HUES64 (cell line): ENCODE measurements at regions not wholly inside any gene's neighbourhood (a gene's known extent, or its start where the extent isn't known, plus 50 kb on each side); places are given as distances from the start of the nearest gene placed in this dataset.
A peak's percentile ranks its signal among the peaks of the same experiment; 100 is the strongest.

Source experiments
- H3K27ac ChIP-seq: 2 replicates; pipeline ENCODE4 v1.7.0; 2013; ENCODE audit warnings: low read depth, low read length, inconsistent platforms
- H3K27me3 ChIP-seq: 2 replicates; pipeline ENCODE4 v1.6.1; 2013; ENCODE audit warnings: mild to moderate bottlenecking, low read length; ENCODE audit not compliant: insufficient read depth
- H3K36me3 ChIP-seq: 2 replicates; pipeline ENCODE4 v1.6.1; 2013; ENCODE audit warnings: mild to moderate bottlenecking, low read length; ENCODE audit not compliant: insufficient read depth
- H3K4me1 ChIP-seq: 2 replicates; pipeline ENCODE4 v1.6.1; 2013; ENCODE audit warnings: mild to moderate bottlenecking, low read length, moderate library complexity; ENCODE audit not compliant: insufficient read depth
- H3K4me3 ChIP-seq: 2 replicates; pipeline ENCODE4 v1.5.1; 2013; ENCODE audit warnings: mild to moderate bottlenecking, low read length, moderate library complexity
- H3K9ac ChIP-seq: 2 replicates; pipeline ENCODE4 v1.6.1; 2013; ENCODE audit warnings: mild to moderate bottlenecking, low read depth, low read length
- H3K9me3 ChIP-seq: 2 replicates; pipeline ENCODE4 v1.6.1; 2013; ENCODE audit warnings: low read depth, low read length; ENCODE audit not compliant: insufficient read depth
- WGBS: fragments of 150-250, 120-280 bp; methylation state at CpG from one replicate; pipeline ENCODE4 v1.1.7; 2013; ENCODE audit warnings: missing lambda C conversion rate; 5-methylcytosine and 5-hydroxymethylcytosine counted together

DNA sequence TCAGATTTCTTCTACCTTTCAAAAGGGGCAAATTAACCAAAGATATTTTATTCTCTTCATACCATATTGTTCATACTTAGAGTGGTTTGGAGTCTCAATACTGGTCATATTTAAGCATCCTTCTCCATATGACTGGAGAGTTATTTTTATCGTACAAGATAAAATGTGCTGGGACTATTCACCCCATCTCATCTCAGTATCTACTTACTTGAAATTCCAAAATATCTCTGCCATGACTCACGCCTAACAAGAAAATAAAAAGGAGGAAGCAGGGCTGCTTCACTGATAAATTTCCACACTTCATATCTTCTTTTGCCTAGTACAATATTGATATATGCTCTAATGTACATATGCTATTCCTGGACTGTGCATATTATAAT lies 277.9 kb upstream of the CDH9 start:
- no peak overlapping the region; the same call in 1 of the 2 replicates for H3K4me3 ChIP-seq
- no peaks in the 10 kb centered on the region for H3K27me3 ChIP-seq
- 91% methylated on average over 2 of the region's 2 CpGs for WGBS
- no peaks in the 10 kb centered on the region for H3K36me3 ChIP-seq
- H3K9me3 ChIP-seq = no peaks in the 10 kb centered on the region
- H3K9ac ChIP-seq = no peak overlapping the region
- H3K4me1 ChIP-seq = peaks cover 49% of the 10 kb centered on the region
- H3K27ac ChIP-seq = peak overlapping the region; percentile 7; the same call in 1 of the 2 replicates

DNA sequence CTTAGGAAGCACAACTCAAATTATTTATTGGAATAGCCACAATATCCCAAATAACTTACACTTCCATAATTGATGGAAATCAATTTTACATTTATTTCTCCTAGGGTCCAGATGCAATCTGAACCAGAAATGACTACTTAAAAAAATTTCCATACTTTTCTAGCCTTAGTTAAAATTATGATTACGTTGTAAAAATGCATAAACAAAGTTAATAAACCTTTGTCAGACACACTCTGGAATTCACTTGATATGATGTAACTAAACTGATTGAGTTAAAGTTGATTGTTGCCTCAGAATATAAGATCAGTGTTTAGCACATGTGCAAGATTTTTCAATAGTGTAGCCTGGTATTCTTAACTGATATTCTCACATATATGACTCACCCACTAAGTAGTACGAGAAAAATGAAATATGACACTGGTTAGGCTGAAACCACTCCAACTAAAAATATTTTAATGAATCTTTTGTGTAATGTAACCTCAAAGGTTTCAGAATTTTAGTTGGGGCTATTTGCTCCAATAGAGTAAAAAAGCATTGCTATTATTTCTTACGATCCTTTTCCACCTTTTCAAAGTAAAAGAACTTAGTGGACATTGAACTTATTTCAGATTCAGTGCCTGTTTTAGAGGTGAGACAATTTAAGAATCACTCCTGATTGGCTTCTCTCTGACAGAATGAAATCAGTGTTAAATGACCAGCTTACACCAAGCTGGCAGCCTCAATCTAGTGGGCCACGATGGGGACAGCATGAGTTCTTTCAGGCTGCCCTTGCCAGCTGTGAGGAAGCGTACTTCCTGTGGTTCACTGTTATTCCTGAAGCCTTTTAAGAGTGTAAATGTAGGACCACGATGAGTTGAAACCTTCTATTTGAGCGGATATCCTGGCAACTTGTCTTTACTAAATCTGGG lies 277.2 kb upstream of the CDH9 start:
- H3K27ac ChIP-seq = peak overlapping the region; percentile 7; the same call in 1 of the 2 replicates
- peaks cover 51% of the 10 kb centered on the region for H3K4me1 ChIP-seq
- no peaks in the 10 kb centered on the region for H3K36me3 ChIP-seq
- WGBS = 57% methylated on average over 5 of the region's 7 CpGs
- H3K9ac ChIP-seq = no peak overlapping the region; the same call in 1 of the 2 replicates
- no peaks in the 10 kb centered on the region for H3K9me3 ChIP-seq
- H3K27me3 ChIP-seq = no peaks in the 10 kb centered on the region
- H3K4me3 ChIP-seq = no peak overlapping the region

DNA sequence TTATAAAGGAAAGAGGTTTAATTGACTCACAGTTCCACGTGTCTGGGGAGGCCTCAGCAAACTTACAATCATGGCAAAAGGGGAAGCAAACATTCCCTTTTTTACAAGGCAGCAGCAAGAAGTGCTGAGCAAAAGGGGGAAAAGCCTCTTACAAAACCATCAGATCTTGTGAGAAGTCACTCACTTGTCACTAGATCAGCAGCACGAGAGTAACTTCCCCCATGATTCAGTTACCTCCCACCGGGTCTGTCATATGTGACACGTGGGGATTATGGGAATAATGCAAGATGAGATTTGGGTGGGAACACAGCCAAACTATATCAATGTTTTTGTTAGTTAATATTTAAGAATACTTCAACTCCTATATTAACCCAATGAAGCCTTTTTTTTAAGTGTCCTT lies 275.2 kb upstream of the CDH9 start:
- no peaks in the 10 kb centered on the region for H3K36me3 ChIP-seq
- 77% methylated on average over 1 of the region's 4 CpGs for WGBS
- H3K27ac ChIP-seq = no peak overlapping the region
- no peaks in the 10 kb centered on the region for H3K9me3 ChIP-seq
- no peak overlapping the region for H3K4me3 ChIP-seq
- H3K27me3 ChIP-seq = no peaks in the 10 kb centered on the region
- H3K9ac ChIP-seq = no peak overlapping the region
- peaks cover 51% of the 10 kb centered on the region for H3K4me1 ChIP-seq

DNA sequence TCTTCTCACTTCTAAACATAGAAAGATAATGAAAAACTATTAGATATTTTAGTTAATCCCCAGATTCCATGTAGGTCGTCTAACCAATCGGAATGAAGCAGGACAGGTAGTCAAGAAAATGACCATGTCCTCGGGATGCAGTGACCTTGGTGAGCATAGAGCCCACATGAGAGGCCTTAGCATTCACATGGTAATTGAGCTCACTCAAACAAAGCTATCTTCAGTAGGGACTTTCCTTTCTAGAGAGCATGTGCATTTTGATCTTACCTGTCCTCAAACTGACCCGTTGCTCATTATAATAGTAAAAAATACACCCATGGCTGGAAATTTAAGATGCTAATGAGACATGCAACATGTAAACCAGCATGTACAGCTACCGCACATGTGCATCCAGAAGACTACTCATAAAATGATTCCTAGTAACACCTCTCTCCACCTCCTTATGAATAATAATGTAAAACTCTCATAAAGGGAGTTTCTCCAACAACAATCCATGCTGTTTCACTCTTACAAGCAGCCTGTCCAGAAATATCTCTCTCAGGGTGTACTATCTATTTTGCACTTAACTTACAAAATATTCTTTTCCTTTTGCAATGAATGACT lies 274.0 kb upstream of the CDH9 start:
- H3K4me1 ChIP-seq = peaks cover 48% of the 10 kb centered on the region

DNA sequence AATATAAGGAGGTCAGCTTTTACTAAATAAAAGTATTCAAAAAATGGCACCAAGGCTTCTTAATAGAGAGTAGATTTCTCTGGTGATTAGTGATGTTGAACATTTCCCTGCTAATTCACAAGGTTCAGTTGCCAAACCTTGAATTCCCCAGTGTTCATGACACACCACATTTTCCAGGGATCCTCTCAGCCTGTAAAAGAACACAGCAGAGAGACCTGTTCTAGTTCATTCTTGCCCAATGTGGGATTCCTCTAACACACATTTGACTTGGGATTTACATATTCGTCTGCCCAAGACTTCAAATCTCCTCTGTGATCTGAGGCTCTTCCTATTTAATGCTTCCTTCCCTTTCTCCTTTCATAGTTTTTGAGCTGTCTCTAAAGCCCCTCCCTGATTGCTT lies 273.2 kb upstream of the CDH9 start:
- no peak overlapping the region for H3K27ac ChIP-seq
- WGBS = 66% methylated on average over 1 of the region's 1 CpG

More for the DNA sequence above, 274.0 kb upstream of the CDH9 start:
- Histone ChIP-seq H3K27me3 (no peaks in the 10 kb centered on the region), H3K36me3 (no peaks in the 10 kb centered on the region), H3K9me3 (no peaks in the 10 kb centered on the region), H3K4me3 (no peak overlapping the region), H3K27ac (no peak overlapping the region), H3K9ac (no peak overlapping the region)
- 76% methylated on average over 5 of the region's 5 CpGs for WGBS

DNA sequence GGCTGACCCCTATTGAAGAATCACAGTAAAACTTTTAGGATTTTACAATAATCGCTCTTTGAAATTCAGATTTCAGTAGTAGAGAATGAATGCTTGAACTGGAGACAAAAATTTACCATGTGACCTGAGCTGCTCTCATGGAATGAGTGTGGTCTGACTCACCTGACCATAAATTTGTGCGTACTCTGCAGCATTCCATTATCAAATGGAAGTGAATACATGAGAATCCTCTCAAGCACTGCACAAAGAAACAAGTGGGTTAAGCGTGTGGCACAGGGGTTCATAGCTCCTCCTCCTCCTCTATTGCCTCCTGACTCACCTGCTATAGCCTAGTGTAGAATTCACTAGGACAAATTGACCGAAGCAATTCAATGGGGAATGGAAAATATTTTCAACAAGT lies 269.8 kb upstream of the CDH9 start:
- no peaks in the 10 kb centered on the region for H3K36me3 ChIP-seq
- no peaks in the 10 kb centered on the region for H3K9me3 ChIP-seq
- WGBS = 94% methylated on average over 4 of the region's 4 CpGs
- H3K27ac ChIP-seq = no peak overlapping the region
- no peak overlapping the region for H3K9ac ChIP-seq
- H3K4me1 ChIP-seq = peaks cover 18% of the 10 kb centered on the region
- no peak overlapping the region for H3K4me3 ChIP-seq
- no peaks in the 10 kb centered on the region for H3K27me3 ChIP-seq

More for the DNA sequence above, 273.2 kb upstream of the CDH9 start:
- Histone ChIP-seq H3K9ac (no peak overlapping the region), H3K27me3 (no peaks in the 10 kb centered on the region), H3K4me3 (no peak overlapping the region), H3K36me3 (no peaks in the 10 kb centered on the region), H3K9me3 (no peaks in the 10 kb centered on the region), H3K4me1 (peaks cover 39% of the 10 kb centered on the region)

DNA sequence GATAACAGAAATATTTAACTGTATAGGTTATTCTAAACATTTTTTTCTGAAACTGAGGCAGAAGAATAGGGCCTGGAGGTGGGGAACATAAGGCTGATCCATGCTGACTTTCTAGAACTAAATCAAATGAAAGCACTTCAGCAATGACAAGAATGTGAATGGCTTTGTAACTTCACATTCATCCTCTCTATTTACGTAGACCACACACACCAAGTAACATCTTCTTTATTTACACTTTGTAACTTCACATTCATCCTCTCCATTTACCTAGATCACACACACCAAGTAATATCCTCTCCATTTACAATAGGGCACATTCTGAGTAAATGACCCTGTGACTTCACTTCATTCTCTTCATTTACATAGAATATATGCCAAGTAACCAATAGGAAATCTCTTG lies 251.8 kb upstream of the CDH9 start:
- H3K4me1 ChIP-seq = peaks cover 11% of the 10 kb centered on the region
- H3K36me3 ChIP-seq = 0 out of 2 replicates have a peak, but pooled peaks cover 4% of the 10 kb centered on the region
- peaks cover 16% of the 10 kb centered on the region for H3K9me3 ChIP-seq
- no peak overlapping the region for H3K9ac ChIP-seq
- WGBS = 74% methylated on average over 1 of the region's 1 CpG
- no peaks in the 10 kb centered on the region for H3K27me3 ChIP-seq
- no peak overlapping the region for H3K4me3 ChIP-seq
- H3K27ac ChIP-seq = peak overlapping the region; percentile 48; the same call in 1 of the 2 replicates

DNA sequence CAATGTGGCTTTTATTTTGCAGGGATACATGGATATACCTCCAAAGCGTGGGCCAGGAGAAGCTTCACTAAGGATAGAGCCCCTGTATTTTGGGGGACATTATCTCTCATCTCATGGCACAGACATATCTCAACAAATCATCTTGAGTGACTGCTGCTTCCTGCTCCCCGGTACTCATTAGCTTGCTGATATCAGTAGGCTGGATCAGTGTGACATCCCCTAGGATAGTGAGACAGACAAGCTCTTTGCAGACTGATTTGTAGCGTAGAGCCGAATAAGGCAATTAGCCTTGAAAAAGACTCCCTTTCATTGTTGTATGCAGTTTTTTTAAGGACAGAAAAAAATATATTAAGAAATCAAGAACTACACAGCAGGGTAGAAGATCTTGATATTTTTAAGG lies 237.7 kb upstream of the CDH9 start:
- 98% methylated on average over 4 of the region's 4 CpGs for WGBS
- Histone ChIP-seq H3K4me1 (no peaks in the 10 kb centered on the region), H3K36me3 (no peaks in the 10 kb centered on the region), H3K9ac (no peak overlapping the region), H3K27ac (no peak overlapping the region), H3K9me3 (no peaks in the 10 kb centered on the region), H3K4me3 (no peak overlapping the region), H3K27me3 (no peaks in the 10 kb centered on the region)

DNA sequence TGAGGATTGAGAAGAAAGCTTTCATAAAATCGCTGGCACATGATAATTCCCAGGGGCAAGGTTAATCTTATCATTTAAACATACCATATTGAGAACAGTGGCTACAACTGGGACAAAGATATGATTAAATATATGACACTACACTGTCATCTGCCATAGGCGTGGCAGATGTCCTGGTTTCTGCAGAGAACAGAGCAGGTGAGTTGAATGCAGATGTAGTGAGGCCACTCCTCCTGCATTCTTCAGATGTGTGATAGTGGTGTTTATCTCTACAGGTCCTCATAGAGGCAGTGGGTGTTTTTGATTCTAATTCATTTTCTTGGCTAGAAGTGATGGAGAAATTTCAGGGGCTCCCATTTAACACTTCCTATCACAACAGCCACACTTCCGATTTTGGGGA lies 237.0 kb upstream of the CDH9 start:
- no peak overlapping the region for H3K9ac ChIP-seq
- no peaks in the 10 kb centered on the region for H3K9me3 ChIP-seq
- 95% methylated on average over 3 of the region's 3 CpGs for WGBS

DNA sequence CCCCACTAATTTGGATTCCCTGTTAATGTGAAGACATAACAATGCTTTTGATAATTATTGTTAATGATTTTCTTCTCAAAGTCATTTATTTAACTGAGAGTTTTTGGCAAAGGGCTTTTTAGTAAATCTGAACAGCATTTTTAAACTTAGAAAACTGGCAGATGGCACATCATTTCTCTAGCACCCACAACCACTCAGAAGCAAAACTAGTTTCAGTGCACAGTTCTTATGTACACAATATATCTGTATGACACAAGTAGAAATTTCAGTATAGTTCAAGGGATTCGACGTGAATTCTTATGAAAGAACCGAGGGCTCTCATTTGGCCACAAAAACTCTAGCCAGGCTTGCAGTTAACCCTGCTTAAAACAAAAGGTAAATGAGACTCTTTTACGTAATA lies 231.4 kb upstream of the CDH9 start:
- Histone ChIP-seq H3K27ac (no peak overlapping the region), H3K36me3 (no peaks in the 10 kb centered on the region), H3K9ac (no peak overlapping the region), H3K9me3 (0 out of 2 replicates have a peak, but pooled peaks cover 11% of the 10 kb centered on the region), H3K27me3 (no peaks in the 10 kb centered on the region), H3K4me1 (no peaks in the 10 kb centered on the region), H3K4me3 (no peak overlapping the region)
- 94% methylated on average over 3 of the region's 4 CpGs for WGBS

More for the DNA sequence above, 237.0 kb upstream of the CDH9 start:
- Histone ChIP-seq H3K4me3 (no peak overlapping the region), H3K36me3 (no peaks in the 10 kb centered on the region), H3K27ac (no peak overlapping the region), H3K4me1 (no peaks in the 10 kb centered on the region), H3K27me3 (no peaks in the 10 kb centered on the region)

DNA sequence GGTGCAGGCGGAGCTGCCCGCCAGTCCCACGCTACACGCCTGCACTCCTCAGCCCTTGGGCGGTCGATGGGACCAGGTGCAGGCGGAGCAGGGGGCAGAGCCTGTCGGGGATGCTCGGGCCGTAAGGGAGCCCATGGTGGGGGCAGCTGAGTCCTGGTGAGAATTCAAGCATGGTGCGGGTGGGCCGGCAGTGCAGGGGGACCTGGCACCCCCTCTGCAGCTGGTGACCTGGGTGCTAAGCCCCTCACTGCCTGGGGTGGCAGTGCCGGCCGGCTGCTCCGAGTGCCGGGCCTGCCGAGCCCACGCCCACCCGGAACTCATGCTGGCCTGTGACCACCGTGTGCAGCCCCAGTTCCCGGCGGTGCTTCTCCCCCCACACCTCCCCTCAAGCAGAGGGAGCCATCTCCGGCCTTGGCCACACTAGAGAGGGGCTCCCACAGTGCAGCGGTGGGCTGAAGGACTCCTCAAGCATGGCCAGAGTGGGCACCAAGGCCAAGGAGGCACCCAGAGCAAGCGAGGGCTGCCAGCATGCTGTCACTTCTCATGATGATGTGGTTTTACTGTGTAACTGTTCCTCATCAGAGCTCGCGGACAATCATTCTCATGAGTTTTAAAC lies 228.9 kb upstream of the CDH9 start:
- H3K36me3 ChIP-seq = no peaks in the 10 kb centered on the region
- H3K4me3 ChIP-seq = no peak overlapping the region
- no peak overlapping the region for H3K9ac ChIP-seq
- H3K27me3 ChIP-seq = no peaks in the 10 kb centered on the region
- H3K27ac ChIP-seq = no peak overlapping the region
- no peaks in the 10 kb centered on the region for H3K4me1 ChIP-seq
- WGBS = 96% methylated on average over 27 of the region's 27 CpGs
- H3K9me3 ChIP-seq = peaks cover 26% of the 10 kb centered on the region; the same call in 1 of the 2 replicates
